HepG2 (cell line): ENCODE measurements at regions not wholly inside any gene's neighbourhood (a gene's known extent, or its start where the extent isn't known, plus 50 kb on each side); places are given as distances from the start of the nearest gene placed in this dataset.

ENCODE experiments used
- ATAC-seq: fragments of 200-7000 bp; cut with Tn5 transposase; 3 replicates; pipeline ENCODE4 v1.9.1; 2020; ENCODE audit warnings: mild to moderate bottlenecking, moderate library complexity
- BruUV-seq: library from RNA; stranded (reverse); fragments of 400-500 nt; replicated peaks from 2 replicates; lab custom pipeline; 2021; lab: Mats Ljungman, UMichigan
- CTCF ChIA-PET: fragments of 300-600 bp; formaldehyde crosslinking; extraction: SDS; loops from one replicate; lab custom pipeline; 2021; ENCODE audit warnings: low total read pairs, inconsistent platforms, low intra/inter-chr PET ratio; lab: Yijun Ruan, JAX
- POLR2A ChIA-PET: fragments of 350-600 bp; sonication (Branson Sonifier 250); formaldehyde crosslinking; loops from one replicate; lab custom pipeline; 2020; ENCODE audit warnings: antibody characterized with exemption, inconsistent platforms; lab: Yijun Ruan, JAX
- DNase-seq: peaks from one replicate; pipeline ENCODE4 v3.0.0-alpha.2; 2015; ENCODE audit warnings: low spot score
- FAIRE-seq: peaks from 3 replicates; lab custom pipeline; 2011; peaks lifted over from hg19 to GRCh38; lab: Jason Lieb, UNC
- H2AFZ ChIP-seq: one replicate; pipeline ENCODE4 v1.6.1; 2011; ENCODE audit warnings: low read length, inconsistent platforms
- H3K27ac ChIP-seq: fragments of 300-600 bp; 3 replicates; pipeline ENCODE4 v1.8.0; 2011; ENCODE audit warnings: mixed run types, mild to moderate bottlenecking, mixed read lengths, low read length, inconsistent platforms; ENCODE audit not compliant: insufficient read depth; ENCODE audit errors: extremely low read length
- H3K27me3 ChIP-seq, 2 experiments: fragments of 200-600 bp in 1 of 2; 2 replicates in 1 of 2; 3 replicates in 1 of 2; pipeline versions ENCODE4 v1.6.0 to v1.8.0; 2011; ENCODE audit warnings: low read length in 2 of 2, mild to moderate bottlenecking in 2 of 2, moderate library complexity in 2 of 2, inconsistent platforms in 1 of 2; ENCODE audit not compliant: insufficient read depth in 2 of 2, control insufficient read depth in 1 of 2
- H3K36me3 ChIP-seq, 2 experiments: fragments of 200-600 bp in 1 of 2; replicated peaks in 1 of 2; 2 replicates in 1 of 2; 3 replicates in 1 of 2; pipeline versions ENCODE4 v1.5.1 to v1.8.0; 2011; ENCODE audit warnings: low read length in 2 of 2, inconsistent platforms in 1 of 2; ENCODE audit not compliant: insufficient read depth in 2 of 2, control insufficient read depth in 1 of 2
- H3K4me1 ChIP-seq: 2 replicates; pipeline ENCODE4 v1.5.1; 2012; ENCODE audit warnings: low read length, inconsistent platforms; ENCODE audit not compliant: insufficient read depth
- H3K4me2 ChIP-seq: 2 replicates; pipeline ENCODE4 v1.6.0; 2011; ENCODE audit warnings: low read depth, low read length, inconsistent platforms
- H3K4me3 ChIP-seq, 3 experiments: fragments of 200-600 bp in 1 of 3; sonication (generic), shearing (Covaris generic) in 1 of 3; replicated peaks in 1 of 3; 2 replicates each; pipeline ENCODE4 v1.5.1; 2011 to 2016; ENCODE audit warnings: low read length in 3 of 3, inconsistent platforms in 2 of 3, low read depth in 2 of 3, mild to moderate bottlenecking in 2 of 3, control low read depth in 1 of 3, mixed read lengths in 1 of 3; ENCODE audit not compliant: insufficient read depth in 1 of 3
- H3K79me2 ChIP-seq: one replicate; pipeline ENCODE4 v1.6.1; 2011; ENCODE audit warnings: low read length, inconsistent platforms; ENCODE audit not compliant: insufficient read depth
- H3K9ac ChIP-seq: 2 replicates; pipeline ENCODE4 v1.6.0; 2011; ENCODE audit warnings: mild to moderate bottlenecking, low read depth, low read length, inconsistent platforms; ENCODE audit not compliant: insufficient read depth
- H3K9me3 ChIP-seq: 2 replicates; pipeline ENCODE4 v1.5.1; 2012; ENCODE audit warnings: mild to moderate bottlenecking, low read length
- H4K20me1 ChIP-seq: 2 replicates; pipeline ENCODE4 v1.6.0; 2011; ENCODE audit warnings: inconsistent platforms, mild to moderate bottlenecking, low read length, moderate library complexity; ENCODE audit not compliant: insufficient read depth
- PRDM10 ChIP-seq: sonication (generic); formaldehyde crosslinking; IDR thresholded peaks from 2 replicates; pipeline ENCODE4 v1.4.0; 2020; ENCODE audit warnings: low read depth, missing genetic modification reagents
- ZBTB44 ChIP-seq: sonication (generic); formaldehyde crosslinking; IDR thresholded peaks from 2 replicates; pipeline ENCODE4 v1.4.0; 2020; ENCODE audit warnings: missing genetic modification reagents
- WGBS: methylation state at CpG from one replicate; pipeline ENCODE4 v1.1.6; 2017; ENCODE audit warnings: low lambda C conversion rate; 5-methylcytosine and 5-hydroxymethylcytosine counted together
- in situ Hi-C: cut with HindIII; loops from 2 replicates; pipeline ENCODE4 v1.10.0; 2017; ENCODE audit warnings: low pct_unique_long_range_greater_than_20kb; ENCODE audit not compliant: extremely low pct_ligation_motif_present
- intact Hi-C: fragments of 100-400 bp; cut with micrococcal nuclease; formaldehyde crosslinking; loops from one replicate; pipeline ENCODE4 v1.10.0; 2022; ENCODE audit not compliant: unreplicated experiment

DNA sequence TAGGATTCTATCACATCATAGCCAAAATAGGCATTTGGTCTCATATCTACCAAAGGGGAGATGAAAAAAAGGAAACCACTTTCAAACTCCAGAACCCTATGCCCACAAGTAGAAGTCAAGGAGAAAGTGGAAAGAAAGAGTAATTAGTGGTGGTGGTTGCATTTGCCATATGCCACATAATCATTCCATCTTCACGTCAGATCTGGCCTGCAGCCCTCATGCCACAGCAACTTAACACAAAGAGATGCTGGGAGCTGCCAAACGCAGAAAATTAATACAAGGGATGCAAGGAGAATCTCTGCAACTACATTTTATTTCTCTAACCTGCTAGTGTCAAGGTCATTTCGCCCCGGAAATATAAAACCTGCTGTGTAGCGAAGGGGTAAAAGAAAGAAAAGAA is 148.6 kb upstream of the FOXN3 start:
- no peak for DNase-seq
- no peak for FAIRE-seq
- CTCF ChIA-PET: no interaction called here
- H3K4me3 ChIP-seq: no peak overlapping the region
- no peak for ATAC-seq
- intact Hi-C loops (no loop called here), in situ Hi-C loops (no loop called here)
- H3K4me2 ChIP-seq: no peak overlapping the region
- H3K4me1 ChIP-seq: no peaks in the 10 kb centered on the region
- WGBS: 94% methylated on average over 5 of the region's 5 CpGs
- H3K9ac ChIP-seq: no peak overlapping the region
- H3K36me3 ChIP-seq: no peaks in the 10 kb centered on the region
- TF ChIP-seq ZBTB44 (CRISPR knock-in tag): no peak
- TF ChIP-seq PRDM10 (CRISPR knock-in tag): no peak
- H4K20me1 ChIP-seq: peaks cover 4% of the 10 kb centered on the region; the same call in 1 of the 2 replicates
- no peak overlapping the region for H2AFZ ChIP-seq
- H3K79me2 ChIP-seq: peaks cover 3% of the 10 kb centered on the region
- H3K9me3 ChIP-seq: no peaks in the 10 kb centered on the region
- H3K27ac ChIP-seq: no peak overlapping the region
- POLR2A ChIA-PET: no interaction called here
- BruUV-seq: no TSS peak
- H3K27me3 ChIP-seq: no peaks in the 10 kb centered on the region
